Esophagus squamous epithelium (tissue), 4 donors: ENCODE measurements at regions not wholly inside any gene's neighbourhood (a gene's known extent, or its start where the extent isn't known, plus 50 kb on each side); places are given as distances from the start of the nearest gene placed in this dataset.
"Not testable (repeated sequence)": the region's sequence is repeated elsewhere in the genome, so short reads cannot be mapped to it uniquely, and the experiment has no call there.

Experiments
- POLR2A ChIP-seq, 4 donors: fragments of 450-650 bp; IDR thresholded peaks; one replicate each; pipeline ENCODE4 v1.6.1; 2017; ENCODE audit warnings: antibody characterized with exemption in 4 of 4, mild to moderate bottlenecking in 4 of 4, moderate library complexity in 3 of 4
- TF ChIP-seq, protein P1 (sequence below), 6 experiments: fragments of 450-650 bp in 4 of 6; fragments of 200-600 bp in 2 of 6; sonication (generic) in 2 of 6; IDR thresholded peaks; one replicate each; pipeline ENCODE4 v1.5.1; 2016 to 2019; ENCODE audit warnings: antibody characterized with exemption in 6 of 6, mild to moderate bottlenecking in 4 of 6, moderate library complexity in 4 of 6

DNA sequence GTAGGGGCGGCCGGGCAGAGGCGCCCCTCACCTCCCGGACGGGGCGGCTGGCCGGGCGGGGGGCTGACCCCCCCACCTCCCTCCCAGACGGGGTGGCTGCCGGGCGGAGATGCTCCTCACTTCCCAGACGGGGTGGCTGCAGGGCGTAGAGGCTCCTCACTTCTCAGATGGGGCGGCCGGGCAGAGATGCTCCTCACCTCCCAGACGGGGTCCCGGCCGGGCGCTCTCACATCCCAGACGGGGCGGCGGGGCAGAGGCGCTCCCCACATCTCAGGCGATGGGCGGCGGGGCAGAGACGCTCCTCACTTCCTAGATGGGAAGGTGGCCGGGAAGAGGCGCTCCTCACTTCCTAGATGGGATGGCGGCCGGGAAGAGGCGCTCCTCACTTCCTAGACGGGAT is 232.2 kb upstream of the PRDM1 start:
- TF ChIP-seq POLR2A (IDR thresholded peaks at IDR 0.05): not testable (repeated sequence)
- TF ChIP-seq, protein P1, sequence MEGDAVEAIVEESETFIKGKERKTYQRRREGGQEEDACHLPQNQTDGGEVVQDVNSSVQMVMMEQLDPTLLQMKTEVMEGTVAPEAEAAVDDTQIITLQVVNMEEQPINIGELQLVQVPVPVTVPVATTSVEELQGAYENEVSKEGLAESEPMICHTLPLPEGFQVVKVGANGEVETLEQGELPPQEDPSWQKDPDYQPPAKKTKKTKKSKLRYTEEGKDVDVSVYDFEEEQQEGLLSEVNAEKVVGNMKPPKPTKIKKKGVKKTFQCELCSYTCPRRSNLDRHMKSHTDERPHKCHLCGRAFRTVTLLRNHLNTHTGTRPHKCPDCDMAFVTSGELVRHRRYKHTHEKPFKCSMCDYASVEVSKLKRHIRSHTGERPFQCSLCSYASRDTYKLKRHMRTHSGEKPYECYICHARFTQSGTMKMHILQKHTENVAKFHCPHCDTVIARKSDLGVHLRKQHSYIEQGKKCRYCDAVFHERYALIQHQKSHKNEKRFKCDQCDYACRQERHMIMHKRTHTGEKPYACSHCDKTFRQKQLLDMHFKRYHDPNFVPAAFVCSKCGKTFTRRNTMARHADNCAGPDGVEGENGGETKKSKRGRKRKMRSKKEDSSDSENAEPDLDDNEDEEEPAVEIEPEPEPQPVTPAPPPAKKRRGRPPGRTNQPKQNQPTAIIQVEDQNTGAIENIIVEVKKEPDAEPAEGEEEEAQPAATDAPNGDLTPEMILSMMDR (IDR thresholded peaks at IDR 0.05): not testable (repeated sequence)
